ENCODE measurements at regions not wholly inside any gene's neighbourhood (a gene's known extent, or its start where the extent isn't known, plus 50 kb on each side); places are given as distances from the start of the nearest gene placed in this dataset.

DNA sequence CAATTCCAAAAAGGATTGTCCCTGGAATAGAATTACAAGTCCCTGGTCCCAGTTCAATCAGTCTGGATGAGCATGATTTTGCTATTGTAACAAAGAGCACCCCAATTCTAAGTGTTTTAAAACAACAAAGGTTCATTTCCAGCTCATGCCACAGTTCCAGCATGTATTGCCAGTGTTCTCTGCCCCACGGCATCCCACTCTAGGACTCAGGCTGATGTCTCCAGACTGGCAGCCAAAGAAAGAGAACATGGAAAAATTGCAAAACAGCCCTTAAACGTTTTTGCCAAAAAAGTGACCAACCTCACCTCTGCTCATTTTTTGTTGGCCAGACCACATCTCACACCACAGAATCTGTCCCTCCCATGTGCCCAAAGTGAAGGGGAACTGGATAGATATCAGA lies 116.0 kb upstream of the PLXNC1 start:
- DNase-seq, result no peak

DNA sequence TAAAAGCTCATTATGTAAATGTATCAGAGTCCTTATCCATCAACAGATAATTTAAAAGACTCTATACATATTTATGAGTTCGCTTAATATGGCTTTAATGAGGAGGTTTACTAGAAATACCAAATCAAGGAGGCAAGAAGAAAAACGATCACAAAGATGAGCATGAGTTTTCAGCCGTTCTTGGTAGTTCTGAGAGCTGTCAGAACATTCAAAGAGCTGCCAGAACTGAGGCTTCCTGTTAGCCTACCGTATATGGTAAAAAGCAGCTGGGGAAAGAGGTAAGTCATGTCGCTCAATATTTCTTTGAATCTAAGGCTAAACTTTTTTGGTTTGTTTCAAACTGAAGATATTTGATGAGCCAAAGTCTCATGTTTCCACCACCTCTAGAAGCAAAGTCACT lies 115.3 kb upstream of the PLXNC1 start:
- DNase-seq, result no peak

DNA sequence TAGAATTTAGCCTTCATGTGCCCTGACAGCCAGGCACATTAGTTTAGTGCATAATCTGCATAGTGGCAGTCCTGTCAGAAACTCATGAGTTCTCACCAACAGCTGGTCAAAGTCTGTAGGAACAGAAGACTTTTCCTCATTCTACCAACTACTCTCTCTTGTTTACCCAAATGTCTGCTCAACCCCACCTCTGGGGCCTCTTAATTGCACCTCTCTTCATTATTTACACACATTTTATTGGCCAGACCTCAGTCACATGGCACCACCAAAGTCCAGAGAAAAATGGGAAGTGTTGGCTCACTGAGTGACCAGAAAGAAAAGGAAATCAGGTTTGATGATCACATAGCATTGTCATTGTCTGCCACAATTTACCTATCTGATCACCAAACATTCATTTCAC lies 114.6 kb upstream of the PLXNC1 start:
- DNase-seq, result no peak

DNA sequence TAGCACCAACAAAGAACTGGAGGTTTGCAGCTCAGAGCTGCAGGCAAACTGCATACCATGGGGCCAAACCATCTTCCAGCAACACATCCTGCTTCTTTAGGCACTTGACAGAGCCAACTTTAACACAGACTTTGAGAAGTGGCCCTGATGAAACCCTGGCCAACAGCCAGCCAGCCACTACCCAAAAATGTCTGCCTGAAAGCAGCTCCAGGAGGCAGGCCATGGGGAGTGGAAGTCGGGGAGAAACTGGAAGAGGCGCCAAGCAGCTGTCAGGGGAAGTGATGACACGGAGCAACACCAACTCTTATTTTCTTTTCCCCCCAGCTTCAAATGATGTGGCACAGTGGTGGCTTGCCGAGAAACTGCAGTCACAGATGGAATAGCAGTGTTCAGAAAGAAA lies 110.9 kb upstream of the PLXNC1 start:
- DNase-seq, result no peak

DNA sequence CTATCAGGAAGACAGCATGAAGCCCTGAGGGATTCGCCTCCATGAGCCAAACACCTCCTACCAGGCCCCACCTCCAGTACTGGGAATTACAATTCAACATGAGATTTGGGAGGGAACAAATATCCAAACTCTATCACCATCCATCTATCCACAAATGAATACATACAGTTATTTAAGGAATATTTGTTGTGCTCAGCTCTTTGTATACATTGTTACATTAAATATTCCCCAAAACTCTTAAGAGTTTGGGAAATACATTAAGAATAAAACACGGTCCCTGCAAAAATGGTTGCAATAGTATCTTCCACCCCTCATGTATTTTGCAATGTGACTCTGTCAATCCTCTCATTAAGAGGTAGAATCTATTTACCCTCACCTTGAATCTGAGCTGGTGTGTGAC lies 109.8 kb upstream of the PLXNC1 start:
- DNase-seq, result no peak

DNA sequence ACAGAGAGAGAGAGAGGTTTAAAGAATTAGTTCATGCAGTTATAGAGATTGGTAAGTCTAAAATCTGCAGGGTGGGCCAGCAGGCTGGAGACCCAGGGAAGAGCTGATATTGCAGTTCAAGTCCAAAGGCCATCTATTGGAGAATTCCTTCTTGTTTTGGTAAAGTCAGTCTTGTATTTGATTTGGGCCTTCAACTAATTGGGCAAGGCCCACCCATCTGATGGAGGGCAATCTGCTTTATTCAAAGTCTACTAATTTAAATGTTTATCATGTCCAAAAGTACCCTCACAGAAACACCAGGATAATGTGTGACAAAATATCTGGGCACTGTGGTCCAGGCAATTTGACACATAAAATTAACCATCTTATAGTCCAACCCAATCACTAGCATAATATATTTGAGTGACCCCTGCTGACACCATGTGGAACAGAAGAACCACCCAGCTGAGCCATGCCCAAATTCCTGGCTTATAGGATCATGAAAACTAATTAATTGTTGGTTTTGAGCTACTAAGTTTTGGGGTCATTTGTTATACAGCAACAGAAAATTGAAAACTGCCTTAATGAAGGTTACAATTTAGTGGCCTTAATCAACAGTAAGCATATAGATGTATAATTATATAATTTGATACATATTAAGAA lies 109.1 kb upstream of the PLXNC1 start:
- DNase-seq, result no peak

DNA sequence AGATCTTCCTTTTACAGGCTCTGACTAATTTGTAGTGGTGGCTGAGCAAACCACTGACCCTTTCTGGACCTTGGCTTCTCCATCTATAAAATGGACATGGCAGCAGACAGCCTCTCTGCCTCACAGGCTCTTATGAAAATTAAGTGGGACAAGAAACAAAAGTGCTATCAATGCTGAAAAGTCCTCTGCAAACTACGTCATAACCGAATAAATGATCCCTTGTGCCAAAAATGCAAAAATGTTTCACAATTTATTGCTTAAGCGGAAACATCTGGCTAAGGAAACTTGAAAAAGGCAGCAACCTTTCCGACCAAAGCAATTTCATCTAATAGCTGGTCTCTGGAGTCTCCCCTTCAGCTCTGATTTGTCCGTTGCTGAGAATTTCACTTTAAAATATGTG lies 108.5 kb upstream of the PLXNC1 start:
- DNase-seq, result no peak

DNA sequence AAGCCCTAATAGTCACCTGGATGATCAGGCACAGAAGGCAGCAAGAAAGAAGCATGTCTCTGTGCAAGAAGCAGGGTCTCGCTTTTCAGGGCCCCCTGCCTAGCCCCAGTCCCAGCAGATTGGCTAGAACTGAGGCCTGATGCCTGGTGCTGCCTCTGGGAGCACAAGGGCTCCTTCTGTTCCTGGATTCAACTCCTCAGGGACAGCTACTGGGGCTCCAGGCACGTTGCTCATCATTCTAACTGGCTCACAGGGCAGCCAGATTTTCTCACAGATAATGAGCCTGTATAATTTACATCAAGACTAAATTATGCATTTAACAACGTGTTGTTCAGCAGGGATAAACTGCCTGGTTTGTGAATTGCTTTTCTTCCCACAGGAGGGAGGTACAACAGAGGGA lies 106.5 kb upstream of the PLXNC1 start:
- DNase-seq, result no peak

DNA sequence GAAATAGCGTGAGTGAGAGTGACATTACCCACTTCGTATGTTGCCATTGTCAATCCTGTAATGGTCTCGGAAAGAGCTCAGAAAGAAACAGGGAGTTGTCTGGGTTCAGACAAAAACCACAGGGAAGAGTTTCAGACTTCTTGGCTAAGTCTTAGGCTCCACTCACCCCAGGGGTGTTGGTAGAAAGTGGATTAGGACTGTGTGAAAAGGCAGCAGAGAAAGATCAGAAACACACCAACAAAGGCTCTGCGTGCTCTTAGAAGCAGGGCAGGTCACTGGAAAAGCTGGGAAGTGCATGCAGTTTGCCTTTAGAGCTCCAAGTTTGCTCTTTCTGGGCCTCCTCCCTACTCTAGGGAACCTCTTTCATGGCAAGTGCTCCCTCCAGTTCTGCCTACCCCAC lies 106.1 kb upstream of the PLXNC1 start:
- no peak for DNase-seq

DNA sequence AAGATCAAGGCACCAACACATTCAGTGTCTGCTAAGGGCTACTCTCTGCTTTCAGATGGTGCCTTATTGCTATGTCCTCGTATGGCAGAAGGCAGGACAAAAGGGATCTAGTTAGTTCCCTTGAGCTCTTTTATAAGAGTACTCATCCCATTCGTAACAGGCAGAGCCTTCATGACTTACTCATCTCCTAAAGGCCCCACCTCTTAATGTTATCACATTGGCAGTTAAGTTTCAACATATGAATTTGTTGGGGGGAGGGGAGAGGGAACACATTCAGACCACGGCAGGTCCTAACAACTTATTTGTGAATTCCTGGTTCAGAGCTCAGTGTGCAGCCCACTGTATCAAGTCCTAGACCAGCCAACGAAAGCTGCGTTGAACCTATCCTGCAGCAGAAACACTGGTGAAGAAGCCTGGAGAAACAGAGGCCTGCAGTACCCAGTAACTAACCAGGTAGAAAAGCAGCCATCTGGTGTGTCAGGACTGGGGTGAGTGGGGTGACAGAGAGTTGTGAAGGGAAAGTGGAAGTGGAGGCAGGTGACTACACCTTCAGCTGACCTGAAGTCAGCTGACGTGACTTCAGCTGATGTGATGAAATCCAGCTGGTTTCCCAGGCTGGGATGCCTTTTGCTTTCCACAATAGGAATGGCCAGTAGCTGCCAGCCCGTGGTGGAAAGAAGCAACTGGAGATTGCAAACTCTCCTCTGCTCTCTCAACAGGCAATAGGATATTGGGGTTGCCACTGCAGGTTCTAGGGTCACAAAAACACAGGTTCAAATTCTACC lies 101.6 kb upstream of the PLXNC1 start:
- no peak for DNase-seq

DNA sequence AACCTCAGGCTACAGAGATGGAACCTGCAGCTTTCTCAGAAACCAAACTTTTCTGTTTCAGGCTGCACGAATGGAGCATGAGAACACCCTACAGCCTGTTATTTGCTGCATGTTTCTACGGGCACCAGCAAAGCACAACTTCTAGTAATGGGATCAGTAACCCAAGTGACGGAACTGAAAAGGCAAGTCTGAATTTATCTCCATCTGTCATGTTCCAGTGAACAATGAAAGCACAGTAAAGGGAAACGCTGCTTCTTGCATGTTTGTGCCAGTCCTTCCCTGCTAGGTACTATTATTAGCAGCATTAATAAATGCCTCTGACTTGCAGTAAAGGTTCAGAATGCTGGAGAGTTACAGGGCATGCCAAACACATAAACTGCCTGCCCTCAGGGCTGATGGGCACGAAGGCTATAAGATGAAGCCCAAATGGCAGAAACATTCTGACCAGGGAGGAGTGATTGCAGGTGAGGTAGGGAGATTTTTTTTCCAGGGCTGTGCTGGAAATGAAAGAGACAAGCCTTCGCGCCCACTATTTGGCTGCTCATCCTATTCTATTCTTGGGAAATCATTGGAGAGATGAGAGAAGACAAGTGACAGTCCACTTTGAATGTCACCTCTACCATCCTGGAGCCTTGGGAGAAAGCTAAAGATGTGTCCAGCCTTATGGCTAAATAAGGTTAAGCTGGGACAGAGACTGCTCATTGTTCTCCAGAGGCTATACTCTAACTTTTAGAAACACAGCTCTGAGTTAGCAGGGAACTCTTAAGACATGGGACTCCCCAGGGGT lies 100.4 kb upstream of the PLXNC1 start:
- DNase-seq, result no peak

DNA sequence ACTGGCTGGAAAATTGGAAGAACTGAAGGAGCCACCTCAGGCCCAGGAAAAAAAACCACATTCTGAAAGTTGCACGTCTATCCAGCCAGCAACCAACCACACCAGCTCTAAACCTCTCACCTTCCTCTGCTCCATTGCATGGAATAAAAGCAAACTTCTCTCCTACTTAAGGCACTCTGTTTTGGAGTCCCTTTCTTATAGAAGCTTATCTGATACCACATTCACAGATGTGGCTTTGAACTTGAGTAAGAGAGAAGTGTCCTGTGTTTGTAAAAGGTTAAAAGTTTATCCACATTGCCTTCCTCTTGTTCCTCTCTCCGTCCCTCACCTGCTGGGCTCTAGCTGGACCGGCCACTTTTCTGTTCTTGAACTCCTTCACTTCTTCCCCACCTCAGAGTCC lies 99.6 kb upstream of the PLXNC1 start:
- DNase-seq, result no peak

DNA sequence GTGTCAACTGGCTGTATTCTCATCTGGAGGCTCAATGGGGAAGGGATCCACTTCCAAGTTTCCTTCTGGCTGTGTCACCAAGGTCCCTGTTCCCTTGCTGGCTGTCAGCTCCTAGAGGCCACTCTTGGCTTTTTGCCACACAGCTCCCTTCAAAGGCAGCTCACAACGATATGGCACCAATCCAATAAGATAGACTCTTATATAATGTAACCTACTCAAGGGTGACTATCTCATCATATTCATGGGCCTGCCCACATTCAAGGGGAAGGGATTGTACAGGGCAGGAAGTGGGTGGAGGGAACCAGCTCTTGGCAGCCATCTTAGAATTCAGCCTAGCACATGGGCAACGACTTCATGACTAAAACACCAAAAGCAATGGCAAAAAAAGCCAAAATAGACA lies 98.7 kb upstream of the PLXNC1 start:
- no peak for DNase-seq

DNA sequence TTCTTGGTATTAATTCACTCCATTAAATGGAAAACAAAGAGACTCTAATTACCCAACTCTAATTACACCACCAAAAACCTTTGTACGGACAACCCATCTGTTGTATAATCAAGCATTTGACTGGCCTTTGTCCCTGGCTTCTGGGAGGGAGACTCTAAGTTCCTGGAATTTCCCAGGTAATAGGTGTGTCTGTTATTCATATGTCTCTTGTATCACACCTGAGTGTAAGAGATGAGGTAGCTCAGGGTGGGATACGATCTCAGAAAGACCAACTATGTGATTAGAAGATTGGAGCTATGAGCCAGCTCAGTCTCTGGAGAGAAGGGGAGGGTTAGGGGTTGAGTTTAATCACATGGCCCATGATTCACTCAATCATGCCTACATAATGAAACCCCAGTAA lies 94.7 kb upstream of the PLXNC1 start:
- DNase-seq, result no peak

DNA sequence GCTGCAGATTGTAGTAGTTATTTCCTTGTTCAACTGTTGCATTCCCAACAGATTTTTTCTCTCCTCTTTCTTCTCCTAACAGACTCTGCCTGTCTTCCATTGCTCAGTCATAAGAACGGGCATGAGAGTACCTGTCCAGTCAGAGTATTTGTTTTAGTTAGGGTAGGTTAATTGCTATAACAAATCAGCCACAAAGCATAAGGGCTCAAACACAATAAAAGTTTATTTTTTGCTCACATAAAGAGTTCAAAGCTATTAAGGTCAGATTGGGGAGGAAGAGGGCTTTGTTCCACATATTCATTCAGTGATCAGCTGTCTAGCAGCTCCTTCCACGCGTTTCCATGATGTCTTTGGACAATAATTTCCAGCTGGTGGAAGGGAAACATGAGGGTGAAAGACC lies 92.8 kb upstream of the PLXNC1 start:
- DNase-seq, result peak; percentile 33

DNA sequence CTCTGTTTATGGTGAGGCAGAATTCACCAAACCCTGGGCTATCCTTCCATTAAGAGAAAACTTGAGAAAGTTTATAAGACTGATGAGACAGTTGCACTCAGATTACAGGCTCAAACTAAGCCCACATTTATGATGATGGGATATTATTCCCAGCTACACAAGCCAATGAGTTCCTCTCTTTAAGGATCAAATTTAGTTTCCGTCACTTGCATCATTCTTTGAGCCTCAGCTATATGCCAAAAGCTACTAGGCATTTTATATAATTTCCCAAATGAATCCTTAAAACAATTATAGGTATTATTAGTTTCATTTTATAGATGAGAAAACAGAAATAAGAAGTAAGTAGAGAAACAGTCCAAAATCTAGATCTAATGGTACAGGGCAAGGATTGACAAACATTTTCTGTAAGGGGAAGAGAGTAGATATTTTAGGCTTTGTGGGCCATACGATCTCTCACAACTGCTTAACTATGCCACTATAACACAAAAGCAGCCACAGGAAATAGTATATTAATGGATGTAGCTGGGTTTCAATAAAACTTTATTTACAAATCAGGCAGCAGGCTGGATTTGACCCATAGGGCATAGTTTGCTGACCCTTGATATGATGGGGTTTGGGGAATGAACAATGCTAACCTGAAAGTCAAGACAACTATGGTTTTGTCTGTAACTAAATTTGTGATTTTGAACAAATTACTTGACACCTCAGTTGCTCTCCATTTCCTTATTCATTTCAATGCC lies 91.8 kb upstream of the PLXNC1 start:
- no peak for DNase-seq

DNA sequence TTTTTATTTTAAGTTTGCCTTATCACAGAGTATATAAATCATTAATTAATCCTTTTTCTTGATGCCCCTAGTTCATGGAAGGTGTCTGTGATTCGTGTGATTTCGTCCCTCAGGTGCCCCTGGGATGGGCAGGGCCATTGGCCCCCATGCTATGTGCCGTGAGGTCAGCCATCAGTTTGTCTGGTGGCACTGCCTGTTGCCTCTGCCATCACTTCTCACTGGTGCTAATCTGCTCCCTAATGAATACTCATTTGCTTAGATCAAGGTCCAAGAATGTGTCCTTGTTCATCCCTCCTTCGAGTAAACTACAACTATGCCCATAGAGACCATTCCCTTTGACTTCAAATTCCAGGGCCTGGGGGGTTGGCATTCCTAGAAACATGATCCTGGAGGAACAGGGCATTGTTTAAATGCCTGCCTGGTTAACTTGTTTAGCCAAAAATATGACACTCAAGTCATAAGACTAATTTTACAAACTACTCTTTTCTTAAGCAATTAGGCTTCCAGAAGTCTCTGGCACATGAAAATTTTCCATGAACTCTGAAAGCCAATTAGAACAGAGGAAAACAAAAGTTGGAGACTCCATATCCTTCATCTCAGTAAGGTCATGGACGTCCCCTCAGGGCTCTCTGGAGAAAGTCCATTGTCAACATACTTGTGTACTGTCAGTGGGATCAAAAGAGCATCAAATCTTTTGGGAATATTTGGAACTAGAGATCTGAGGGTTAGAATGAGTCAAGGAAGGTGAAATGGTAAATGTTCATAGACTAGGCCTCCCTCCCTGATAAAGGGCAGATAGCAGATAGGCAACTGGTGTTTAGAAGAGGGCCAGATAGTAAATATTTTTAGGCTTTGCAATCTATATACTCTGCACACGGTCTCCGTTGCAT lies 90.9 kb upstream of the PLXNC1 start:
- no peak for DNase-seq

DNA sequence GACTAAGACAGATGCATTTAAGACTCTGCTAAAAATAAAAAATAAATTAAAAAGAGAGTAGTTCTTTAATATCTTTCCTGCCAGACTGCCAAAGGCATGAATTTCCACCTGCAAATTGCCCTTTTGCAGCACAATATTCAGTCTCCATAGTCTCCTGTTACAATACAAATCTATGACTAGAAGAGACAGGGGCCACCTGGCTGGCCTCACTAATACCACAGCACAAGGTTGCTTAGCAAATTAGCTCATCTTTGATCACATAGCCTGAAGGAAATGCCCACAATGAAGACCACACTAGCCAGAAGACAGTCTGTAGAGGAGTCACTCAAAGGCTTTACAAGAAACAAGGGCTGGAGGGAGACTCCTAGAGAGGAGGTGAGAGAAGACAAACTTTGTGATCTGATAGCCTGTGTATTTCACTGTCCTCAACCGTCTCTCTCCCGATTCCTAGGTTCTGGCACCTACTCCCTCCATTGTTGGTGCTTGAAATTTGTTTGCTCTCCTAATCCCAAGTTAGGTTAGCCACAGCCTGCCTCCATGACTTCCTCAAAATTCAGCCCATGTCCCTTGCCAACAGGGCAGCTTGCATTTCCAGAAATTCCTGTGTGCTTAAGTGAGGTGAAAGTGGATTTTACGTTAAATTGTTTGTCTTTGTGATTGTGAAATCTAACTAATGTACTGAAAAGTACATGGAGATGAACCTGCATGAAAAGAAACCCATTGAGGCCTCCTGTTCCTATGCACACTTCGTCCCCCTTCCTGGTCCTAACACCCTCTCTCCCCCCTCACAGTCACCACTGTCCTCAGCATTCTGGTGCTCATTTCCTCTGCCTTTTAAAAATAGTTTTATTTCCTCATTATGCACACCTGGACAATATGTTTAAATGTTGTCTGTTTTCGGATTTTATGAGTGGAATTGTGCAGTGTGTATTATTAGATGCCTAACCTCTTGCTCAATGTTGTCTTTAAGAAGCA lies 88.7 kb upstream of the PLXNC1 start:
- DNase-seq, result no peak

DNA sequence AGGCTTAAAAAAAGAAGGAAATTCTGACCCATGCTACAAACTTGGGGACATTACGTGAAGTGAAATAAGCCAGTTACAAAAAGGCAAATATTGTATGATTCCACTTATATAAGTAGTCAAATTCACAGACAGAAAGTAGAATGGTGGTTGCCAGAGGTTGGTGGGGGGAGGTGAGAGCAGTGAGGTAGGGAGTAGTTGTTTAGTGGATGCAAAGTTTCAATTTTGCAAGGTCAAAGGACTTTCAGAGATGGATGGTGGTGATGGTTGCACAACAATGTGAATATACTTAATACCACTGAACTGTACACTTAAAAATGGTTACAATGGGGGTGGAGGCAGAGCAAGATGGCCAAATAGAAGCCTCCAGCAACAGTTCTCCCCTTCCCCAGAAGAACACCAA lies 86.2 kb upstream of the PLXNC1 start:
- DNase-seq, result no peak

DNA sequence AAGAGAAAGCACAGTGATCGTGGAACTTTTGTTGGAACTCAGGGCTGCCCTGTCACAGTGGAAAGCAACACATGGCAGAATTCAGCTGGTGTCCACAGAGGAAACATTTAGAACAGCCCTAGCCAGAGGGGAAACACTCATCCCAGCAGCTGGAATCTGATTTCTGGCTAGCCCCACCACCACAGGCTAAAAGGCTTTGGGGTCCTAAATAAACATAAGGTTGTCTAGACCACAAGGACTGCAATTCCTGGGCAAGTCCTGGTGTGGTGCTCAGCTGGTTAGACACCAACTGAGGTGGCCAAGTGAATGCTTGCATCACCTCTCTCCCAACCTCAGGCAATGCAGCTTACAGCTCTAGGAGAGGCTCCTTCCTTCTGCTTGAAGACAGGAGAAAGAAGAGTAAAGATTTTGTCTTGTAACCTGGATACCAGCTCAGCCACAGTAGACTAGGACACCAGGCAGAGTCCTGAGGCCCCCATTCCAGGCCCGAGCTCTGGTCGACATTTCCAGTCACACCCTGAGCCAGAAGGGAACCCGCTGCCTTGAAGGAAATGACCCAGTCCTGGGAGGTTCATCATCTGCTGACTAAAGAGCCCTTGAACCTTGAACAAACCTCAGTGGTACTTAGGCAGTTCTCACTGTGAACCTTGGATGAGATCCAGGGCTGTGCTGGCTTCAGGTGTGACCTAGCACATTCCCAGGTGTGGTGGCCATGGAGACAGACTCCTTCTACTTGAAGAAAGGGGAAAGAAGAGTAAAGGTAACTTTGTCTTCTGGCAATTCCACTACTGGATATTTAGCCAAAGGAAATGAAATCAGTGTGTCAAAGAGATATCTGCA lies 85.4 kb upstream of the PLXNC1 start:
- DNase-seq, result no peak
